Uterus (tissue), 2 donors: ENCODE measurements at regions not wholly inside any gene's neighbourhood (a gene's known extent, or its start where the extent isn't known, plus 50 kb on each side); places are given as distances from the start of the nearest gene placed in this dataset.

Experiments used
- POLR2A ChIP-seq, 2 donors: fragments of 450-650 bp; IDR thresholded peaks; one replicate each; pipeline ENCODE4 v1.6.1; 2016; ENCODE audit warnings: antibody characterized with exemption in 2 of 2, mild to moderate bottlenecking in 1 of 2, moderate library complexity in 1 of 2
- TF ChIP-seq, protein P1 (sequence below), 4 experiments: fragments of 200-600 bp in 2 of 4; fragments of 450-650 bp in 2 of 4; sonication (generic) in 2 of 4; IDR thresholded peaks; one replicate each; pipeline ENCODE4 v1.5.1; 2016 to 2019; ENCODE audit warnings: antibody characterized with exemption in 4 of 4, mild to moderate bottlenecking in 2 of 4, moderate library complexity in 1 of 4

DNA sequence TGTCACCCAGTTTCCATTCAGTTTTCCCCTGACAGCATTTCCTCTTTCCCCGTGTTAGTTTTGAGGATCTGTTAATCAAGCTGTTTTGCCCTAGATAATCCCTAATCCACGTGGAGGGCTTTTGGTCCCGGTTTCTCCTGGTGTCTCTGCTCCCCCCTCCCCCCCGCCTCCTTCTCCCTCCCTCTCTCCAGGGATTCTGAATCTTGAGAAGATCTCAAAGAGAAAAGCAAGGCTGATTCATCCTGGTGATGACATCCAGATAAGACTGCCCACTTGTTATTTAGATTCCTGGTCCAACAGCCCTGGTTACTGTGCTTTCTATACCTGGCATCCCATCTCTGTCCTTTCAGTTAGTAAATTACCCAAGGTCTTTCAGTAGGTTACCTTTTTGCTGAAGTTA, 59.4 kb downstream of the KCNA4 start:
- TF ChIP-seq, protein P1, sequence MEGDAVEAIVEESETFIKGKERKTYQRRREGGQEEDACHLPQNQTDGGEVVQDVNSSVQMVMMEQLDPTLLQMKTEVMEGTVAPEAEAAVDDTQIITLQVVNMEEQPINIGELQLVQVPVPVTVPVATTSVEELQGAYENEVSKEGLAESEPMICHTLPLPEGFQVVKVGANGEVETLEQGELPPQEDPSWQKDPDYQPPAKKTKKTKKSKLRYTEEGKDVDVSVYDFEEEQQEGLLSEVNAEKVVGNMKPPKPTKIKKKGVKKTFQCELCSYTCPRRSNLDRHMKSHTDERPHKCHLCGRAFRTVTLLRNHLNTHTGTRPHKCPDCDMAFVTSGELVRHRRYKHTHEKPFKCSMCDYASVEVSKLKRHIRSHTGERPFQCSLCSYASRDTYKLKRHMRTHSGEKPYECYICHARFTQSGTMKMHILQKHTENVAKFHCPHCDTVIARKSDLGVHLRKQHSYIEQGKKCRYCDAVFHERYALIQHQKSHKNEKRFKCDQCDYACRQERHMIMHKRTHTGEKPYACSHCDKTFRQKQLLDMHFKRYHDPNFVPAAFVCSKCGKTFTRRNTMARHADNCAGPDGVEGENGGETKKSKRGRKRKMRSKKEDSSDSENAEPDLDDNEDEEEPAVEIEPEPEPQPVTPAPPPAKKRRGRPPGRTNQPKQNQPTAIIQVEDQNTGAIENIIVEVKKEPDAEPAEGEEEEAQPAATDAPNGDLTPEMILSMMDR (IDR thresholded peaks at IDR 0.05): no peak
- no peak for TF ChIP-seq POLR2A (IDR thresholded peaks at IDR 0.05)
